Vagina (tissue), 2 donors: ENCODE measurements at regions not wholly inside any gene's neighbourhood (a gene's known extent, or its start where the extent isn't known, plus 50 kb on each side); places are given as distances from the start of the nearest gene placed in this dataset.

Source experiments
- POLR2A ChIP-seq, 2 donors: fragments of 450-650 bp; IDR thresholded peaks; one replicate each; pipeline ENCODE4 v1.6.1; 2017; ENCODE audit warnings: antibody characterized with exemption in 2 of 2, mild to moderate bottlenecking in 2 of 2, moderate library complexity in 2 of 2
- TF ChIP-seq, protein P1 (sequence below), 3 experiments: fragments of 450-650 bp in 2 of 3; fragments of 200-600 bp in 1 of 3; sonication (generic) in 1 of 3; IDR thresholded peaks; one replicate each; pipeline ENCODE4 v1.5.1; 2017 to 2019; ENCODE audit warnings: antibody characterized with exemption in 3 of 3, mild to moderate bottlenecking in 2 of 3, moderate library complexity in 2 of 3

DNA sequence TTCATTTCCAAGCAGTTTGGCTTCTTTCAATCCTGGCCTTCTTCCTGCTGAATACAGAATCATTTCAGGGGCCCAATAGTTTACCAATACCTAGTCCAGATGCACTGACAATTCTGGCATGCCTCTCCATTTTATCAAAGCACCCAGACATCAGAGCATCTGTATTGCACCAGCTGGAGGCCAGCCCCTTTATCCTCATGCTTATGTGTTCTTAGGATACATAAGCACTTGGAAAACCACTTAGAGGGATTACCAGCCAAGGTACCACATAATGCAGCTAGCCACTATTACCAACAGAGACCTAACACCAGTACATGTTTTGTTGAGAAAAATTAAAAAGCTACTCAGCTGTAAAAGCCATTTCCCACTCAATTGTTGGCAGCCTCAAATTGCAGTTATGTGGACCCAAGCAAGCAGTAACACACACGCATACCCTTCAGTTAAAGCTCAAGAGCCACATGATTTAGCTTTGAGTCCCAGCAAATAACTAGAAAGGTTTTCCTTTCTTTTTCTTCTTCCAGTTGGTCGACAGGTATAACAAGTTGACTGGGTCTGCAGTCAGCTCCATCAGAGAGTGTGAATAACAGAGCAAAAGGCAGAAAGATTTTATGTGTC lies 263.8 kb downstream of the DIO2 start:
- TF ChIP-seq, protein P1, sequence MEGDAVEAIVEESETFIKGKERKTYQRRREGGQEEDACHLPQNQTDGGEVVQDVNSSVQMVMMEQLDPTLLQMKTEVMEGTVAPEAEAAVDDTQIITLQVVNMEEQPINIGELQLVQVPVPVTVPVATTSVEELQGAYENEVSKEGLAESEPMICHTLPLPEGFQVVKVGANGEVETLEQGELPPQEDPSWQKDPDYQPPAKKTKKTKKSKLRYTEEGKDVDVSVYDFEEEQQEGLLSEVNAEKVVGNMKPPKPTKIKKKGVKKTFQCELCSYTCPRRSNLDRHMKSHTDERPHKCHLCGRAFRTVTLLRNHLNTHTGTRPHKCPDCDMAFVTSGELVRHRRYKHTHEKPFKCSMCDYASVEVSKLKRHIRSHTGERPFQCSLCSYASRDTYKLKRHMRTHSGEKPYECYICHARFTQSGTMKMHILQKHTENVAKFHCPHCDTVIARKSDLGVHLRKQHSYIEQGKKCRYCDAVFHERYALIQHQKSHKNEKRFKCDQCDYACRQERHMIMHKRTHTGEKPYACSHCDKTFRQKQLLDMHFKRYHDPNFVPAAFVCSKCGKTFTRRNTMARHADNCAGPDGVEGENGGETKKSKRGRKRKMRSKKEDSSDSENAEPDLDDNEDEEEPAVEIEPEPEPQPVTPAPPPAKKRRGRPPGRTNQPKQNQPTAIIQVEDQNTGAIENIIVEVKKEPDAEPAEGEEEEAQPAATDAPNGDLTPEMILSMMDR (IDR thresholded peaks at IDR 0.05): no peak
- no peak for TF ChIP-seq POLR2A (IDR thresholded peaks at IDR 0.05)
